NK-92 treated with Interleukin-12 subunit alpha and Interleukin-12 subunit beta, amount 100 ng/mL, for 24 hours (cell line): ENCODE measurements at regions not wholly inside any gene's neighbourhood (a gene's known extent, or its start where the extent isn't known, plus 50 kb on each side); places are given as distances from the start of the nearest gene placed in this dataset.

ENCODE experiments used
- DNase-seq: peaks from one replicate; lab custom pipeline; 2025; lab: John Stamatoyannopoulos, UW

- DNase-seq: no peak
These were observed 89.1 kb downstream of the HS1BP3 start for GRCh38 chr2:20561637-20562454.

- no peak for DNase-seq
These were observed 88.2 kb downstream of the HS1BP3 start for GRCh38 chr2:20562540-20563225.

- DNase-seq: no peak
These were observed 87.6 kb downstream of the HS1BP3 start for GRCh38 chr2:20563251-20563650.

GRCh38 chr2:20563833-20564232, 87.1 kb downstream of the HS1BP3 start:
- DNase-seq: no peak

- no peak for DNase-seq
These were observed 85.7 kb downstream of the HS1BP3 start for GRCh38 chr2:20565101-20565622.

GRCh38 chr2:20565623-20566236, 85.2 kb downstream of the HS1BP3 start:
- DNase-seq: no peak

- DNase-seq: no peak
These were observed 84.6 kb downstream of the HS1BP3 start for GRCh38 chr2:20566331-20566730.

GRCh38 chr2:20567159-20567925, 83.6 kb downstream of the HS1BP3 start:
- DNase-seq: no peak
